Smooth muscle cell (in vitro differentiated cells): ENCODE measurements at regions not wholly inside any gene's neighbourhood (a gene's known extent, or its start where the extent isn't known, plus 50 kb on each side); places are given as distances from the start of the nearest gene placed in this dataset.

Experiments used
- DNase-seq: peaks from one replicate; lab custom pipeline; 2025; ENCODE audit not compliant: unreplicated experiment; lab: John Stamatoyannopoulos, UW
- H2AFZ ChIP-seq: fragments of 200-600 bp; sonication (generic); 2 replicates; pipeline ENCODE4 v1.6.0; 2016; ENCODE audit warnings: antibody characterized with exemption, low read depth, mild to moderate bottlenecking
- H3F3A ChIP-seq: fragments of 200-600 bp; sonication (generic); 2 replicates; pipeline ENCODE4 v1.6.0; 2017; ENCODE audit warnings: antibody characterized with exemption, low read depth
- H3K27ac ChIP-seq: fragments of 200-600 bp; sonication (generic); 2 replicates; pipeline ENCODE4 v1.5.1; 2016; ENCODE audit warnings: low read depth, mild to moderate bottlenecking
- H3K27me3 ChIP-seq: fragments of 200-600 bp; sonication (generic); 2 replicates; pipeline ENCODE4 v1.6.1; 2016; ENCODE audit warnings: low read depth, mild to moderate bottlenecking
- H3K36me3 ChIP-seq: fragments of 200-600 bp; sonication (generic); 2 replicates; pipeline ENCODE4 v1.5.1; 2016; ENCODE audit warnings: low read depth
- H3K4me1 ChIP-seq: fragments of 200-600 bp; sonication (generic); 2 replicates; pipeline ENCODE4 v1.5.1; 2016; ENCODE audit warnings: low read depth
- H3K4me2 ChIP-seq: fragments of 200-600 bp; sonication (generic); 2 replicates; pipeline ENCODE4 v1.6.0; 2016; ENCODE audit warnings: mild to moderate bottlenecking
- H3K4me3 ChIP-seq: fragments of 200-600 bp; sonication (generic); 2 replicates; pipeline ENCODE4 v1.5.1; 2016; ENCODE audit warnings: mild to moderate bottlenecking
- H3K79me2 ChIP-seq: fragments of 200-600 bp; sonication (generic); 2 replicates; pipeline ENCODE4 v1.6.0; 2016; ENCODE audit warnings: low read depth, mild to moderate bottlenecking
- H3K9ac ChIP-seq: fragments of 200-600 bp; sonication (generic); 2 replicates; pipeline ENCODE4 v1.6.0; 2016; ENCODE audit warnings: low read depth
- H3K9me3 ChIP-seq: fragments of 200-600 bp; sonication (generic); replicated peaks from 2 replicates; pipeline ENCODE4 v1.5.1; 2016; ENCODE audit warnings: low read depth
- H4K20me1 ChIP-seq: fragments of 200-600 bp; sonication (generic); 2 replicates; pipeline ENCODE4 v1.6.0; 2016; ENCODE audit warnings: low read depth
- WGBS: methylation state at CpG from one replicate; pipeline ENCODE4 v1.1.7; 2016; ENCODE audit warnings: low lambda C conversion rate; 5-methylcytosine and 5-hydroxymethylcytosine counted together
- TF ChIP-seq, protein P1 (sequence below): fragments of 200-600 bp; sonication (generic); IDR thresholded peaks from 2 replicates; pipeline ENCODE4 v1.5.1; 2017; ENCODE audit warnings: borderline replicate concordance, mild to moderate bottlenecking, antibody characterized with exemption; ENCODE audit not compliant: insufficient read depth, poor library complexity, severe bottlenecking

DNA sequence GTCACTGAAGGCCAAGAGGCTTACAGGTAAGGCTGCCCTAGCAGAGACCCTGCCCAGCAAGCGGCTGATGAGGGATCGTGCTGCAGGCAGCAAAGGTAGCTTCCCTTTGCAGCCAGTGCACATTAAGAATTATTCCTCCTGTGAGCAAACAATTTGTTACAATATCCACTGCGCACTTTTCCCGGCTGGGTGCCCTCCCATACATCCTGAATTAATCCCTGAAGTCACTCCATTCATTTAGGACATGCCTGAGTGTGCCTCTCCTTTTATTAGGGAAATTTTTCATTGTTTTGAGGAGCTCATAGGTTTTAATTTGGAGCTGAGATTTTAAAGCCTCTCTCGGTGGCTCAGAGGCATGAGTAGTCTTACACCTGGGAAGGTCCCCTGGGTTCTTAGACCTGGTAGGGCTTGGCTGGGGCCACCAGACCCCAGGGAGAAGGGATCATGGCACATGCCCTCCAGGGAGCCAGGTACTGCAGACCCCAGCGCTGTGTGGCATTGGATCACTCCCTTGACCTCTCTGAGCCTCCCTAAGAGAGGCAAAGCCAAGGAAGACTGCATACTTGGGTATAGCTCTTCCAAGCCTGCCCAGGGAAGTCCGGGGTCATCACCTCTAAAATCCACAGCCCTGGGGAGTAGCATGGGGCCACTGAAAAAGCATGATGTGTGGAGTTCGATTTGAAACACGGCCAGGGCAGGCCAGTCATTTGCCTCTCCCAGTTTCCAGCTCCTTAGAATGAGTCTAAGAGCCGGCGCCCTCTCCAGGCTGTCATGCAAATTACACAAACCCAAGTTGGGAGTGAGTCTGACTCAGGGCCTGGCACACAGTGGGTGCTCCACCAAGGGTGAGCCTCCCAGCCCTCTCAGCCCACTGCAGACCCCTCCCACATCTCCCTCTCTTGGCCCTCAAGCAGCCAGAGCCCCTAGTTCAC is 151.9 kb upstream of the LINGO1 start:
- no peaks in the 10 kb centered on the region for H3K4me1 ChIP-seq

DNA sequence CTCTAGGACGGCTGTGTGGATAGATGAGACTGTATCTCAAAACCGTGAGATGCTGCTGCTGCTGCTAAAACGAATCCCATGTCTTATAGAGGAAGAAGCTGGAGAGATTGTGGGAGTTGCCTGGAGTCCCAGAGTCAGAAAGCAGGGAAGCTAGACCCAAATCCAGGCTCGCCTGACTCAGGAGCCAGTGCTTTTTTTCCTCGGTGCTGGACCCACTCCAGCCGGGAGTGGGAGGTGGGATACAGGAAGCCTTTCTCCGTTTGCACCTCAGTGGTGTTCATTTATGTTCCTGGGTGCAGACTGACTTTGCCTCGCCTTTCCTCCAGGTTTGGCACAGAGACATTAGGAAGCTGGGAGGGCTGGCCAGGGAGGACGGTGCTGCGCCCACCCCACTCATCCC is 150.9 kb upstream of the LINGO1 start:
- WGBS: 83% methylated on average over 10 of the region's 10 CpGs
- DNase-seq: no peak
- no peak overlapping the region for H3K27ac ChIP-seq
- no peaks in the 10 kb centered on the region for H3K79me2 ChIP-seq
- TF ChIP-seq, protein P1, sequence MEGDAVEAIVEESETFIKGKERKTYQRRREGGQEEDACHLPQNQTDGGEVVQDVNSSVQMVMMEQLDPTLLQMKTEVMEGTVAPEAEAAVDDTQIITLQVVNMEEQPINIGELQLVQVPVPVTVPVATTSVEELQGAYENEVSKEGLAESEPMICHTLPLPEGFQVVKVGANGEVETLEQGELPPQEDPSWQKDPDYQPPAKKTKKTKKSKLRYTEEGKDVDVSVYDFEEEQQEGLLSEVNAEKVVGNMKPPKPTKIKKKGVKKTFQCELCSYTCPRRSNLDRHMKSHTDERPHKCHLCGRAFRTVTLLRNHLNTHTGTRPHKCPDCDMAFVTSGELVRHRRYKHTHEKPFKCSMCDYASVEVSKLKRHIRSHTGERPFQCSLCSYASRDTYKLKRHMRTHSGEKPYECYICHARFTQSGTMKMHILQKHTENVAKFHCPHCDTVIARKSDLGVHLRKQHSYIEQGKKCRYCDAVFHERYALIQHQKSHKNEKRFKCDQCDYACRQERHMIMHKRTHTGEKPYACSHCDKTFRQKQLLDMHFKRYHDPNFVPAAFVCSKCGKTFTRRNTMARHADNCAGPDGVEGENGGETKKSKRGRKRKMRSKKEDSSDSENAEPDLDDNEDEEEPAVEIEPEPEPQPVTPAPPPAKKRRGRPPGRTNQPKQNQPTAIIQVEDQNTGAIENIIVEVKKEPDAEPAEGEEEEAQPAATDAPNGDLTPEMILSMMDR: no peak
- no peaks in the 10 kb centered on the region for H3K27me3 ChIP-seq
- no peak overlapping the region for H3K9ac ChIP-seq
- no peak overlapping the region for H2AFZ ChIP-seq
- H4K20me1 ChIP-seq: no peaks in the 10 kb centered on the region
- H3K4me2 ChIP-seq: no peak overlapping the region
- H3K4me1 ChIP-seq: no peaks in the 10 kb centered on the region
- no peaks in the 10 kb centered on the region for H3K9me3 ChIP-seq
- H3K36me3 ChIP-seq: no peaks in the 10 kb centered on the region
- no peaks in the 10 kb centered on the region for H3F3A ChIP-seq
- H3K4me3 ChIP-seq: no peak overlapping the region

More for the DNA sequence above, 151.9 kb upstream of the LINGO1 start:
- no peaks in the 10 kb centered on the region for H3K36me3 ChIP-seq
- WGBS: 67% methylated on average over 11 of the region's 11 CpGs
- H3K9ac ChIP-seq: no peak overlapping the region
- TF ChIP-seq, protein P1: peak; percentile 27
- H2AFZ ChIP-seq: no peak overlapping the region
- H3K4me2 ChIP-seq: no peak overlapping the region
- no peak for DNase-seq
- H4K20me1 ChIP-seq: no peaks in the 10 kb centered on the region
- no peak overlapping the region for H3K4me3 ChIP-seq
- H3K27ac ChIP-seq: no peak overlapping the region
- no peaks in the 10 kb centered on the region for H3K27me3 ChIP-seq
- no peaks in the 10 kb centered on the region for H3F3A ChIP-seq
- H3K79me2 ChIP-seq: no peaks in the 10 kb centered on the region
- no peaks in the 10 kb centered on the region for H3K9me3 ChIP-seq

DNA sequence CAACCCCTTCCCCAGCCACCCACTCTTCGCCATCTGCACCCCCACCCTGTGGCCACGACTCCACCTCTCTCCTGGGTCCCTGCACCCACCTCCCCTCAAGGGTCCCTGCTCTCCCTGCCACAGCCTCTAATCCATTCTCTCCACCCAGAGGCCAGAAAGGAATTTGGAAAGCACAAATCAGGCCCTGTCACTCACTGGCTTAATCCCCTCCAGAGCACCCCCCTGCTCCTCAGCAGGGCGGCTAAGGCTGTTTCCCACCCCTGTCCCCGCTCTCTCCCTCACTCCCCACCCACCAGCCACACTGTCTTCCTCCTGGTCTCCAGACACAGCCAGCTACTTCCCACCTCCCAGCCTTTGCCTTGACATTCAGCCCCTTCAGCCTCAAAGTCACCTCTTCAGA is 150.0 kb upstream of the LINGO1 start:
- Histone ChIP-seq H3K9ac (no peak overlapping the region), H3K4me1 (no peaks in the 10 kb centered on the region), H3K9me3 (no peaks in the 10 kb centered on the region), H2AFZ (no peak overlapping the region), H4K20me1 (no peaks in the 10 kb centered on the region), H3K36me3 (no peaks in the 10 kb centered on the region), H3K27ac (no peak overlapping the region), H3F3A (no peaks in the 10 kb centered on the region), H3K27me3 (no peaks in the 10 kb centered on the region), H3K4me2 (no peak overlapping the region), H3K79me2 (no peaks in the 10 kb centered on the region), H3K4me3 (no peak overlapping the region)
- TF ChIP-seq, protein P1: no peak
- WGBS: 88% methylated on average over 2 of the region's 4 CpGs
- no peak for DNase-seq

DNA sequence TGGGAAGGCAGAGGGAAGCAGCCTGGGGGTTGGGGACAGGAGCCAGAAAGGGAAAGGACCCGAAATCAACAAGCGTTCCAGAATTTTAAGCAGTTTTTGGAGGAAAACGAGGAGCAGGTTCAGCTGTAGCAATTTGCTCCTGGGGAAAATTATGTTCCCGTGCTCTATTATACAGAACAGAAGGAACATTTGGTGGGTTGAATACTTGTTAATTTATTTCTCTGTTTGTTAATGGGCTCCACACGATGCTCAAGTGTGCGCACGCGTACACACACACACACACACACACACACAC is 149.2 kb upstream of the LINGO1 start:
- Histone ChIP-seq H3K9me3 (no peaks in the 10 kb centered on the region), H3K79me2 (no peaks in the 10 kb centered on the region), H3K4me1 (no peaks in the 10 kb centered on the region), H3K27ac (no peak overlapping the region), H3K4me3 (no peak overlapping the region), H3K9ac (no peak overlapping the region), H2AFZ (no peak overlapping the region), H3K36me3 (no peaks in the 10 kb centered on the region), H4K20me1 (no peaks in the 10 kb centered on the region), H3F3A (no peaks in the 10 kb centered on the region), H3K4me2 (no peak overlapping the region), H3K27me3 (no peaks in the 10 kb centered on the region)
- no peak for DNase-seq
- TF ChIP-seq, protein P1: no peak
- WGBS: 87% methylated on average over 8 of the region's 8 CpGs
